Gastrocnemius medialis (tissue), 4 donors: ENCODE measurements at regions not wholly inside any gene's neighbourhood (a gene's known extent, or its start where the extent isn't known, plus 50 kb on each side); places are given as distances from the start of the nearest gene placed in this dataset.

Source experiments
- ATAC-seq, 2 donors: fragments of 150-250 bp; one replicate each; pipeline ENCODE4 v1.9.1; 2016
- DNase-seq, 2 donors: peaks; one replicate each; pipeline ENCODE4 v3.0.0-alpha.2; 2019
- H3K27ac ChIP-seq, 4 donors: fragments of 200-600 bp; sonication (generic); 1 replicate in 1 of 4; 2 replicates in 3 of 4; pipeline ENCODE4 v1.5.1; 2016 to 2018; ENCODE audit warnings: mild to moderate bottlenecking in 2 of 4, moderate library complexity in 1 of 4
- H3K27me3 ChIP-seq, 3 donors: fragments of 200-600 bp; sonication (generic) in 2 of 3; 1 replicate in 1 of 3; 2 replicates in 2 of 3; pipeline versions ENCODE4 v1.5.1 to v1.6.0; 2016 to 2019; ENCODE audit warnings: mild to moderate bottlenecking in 1 of 3, moderate library complexity in 1 of 3
- H3K36me3 ChIP-seq, 2 donors: fragments of 200-600 bp; sonication (generic) in 1 of 2; one replicate each; pipeline ENCODE4 v1.5.1; 2017 to 2018
- H3K4me1 ChIP-seq, 2 donors: fragments of 200-600 bp; sonication (generic) in 1 of 2; one replicate each; pipeline ENCODE4 v1.5.1; 2016 to 2017; ENCODE audit warnings: mild to moderate bottlenecking in 2 of 2
- H3K4me3 ChIP-seq, 4 donors: fragments of 200-600 bp; sonication (generic) in 3 of 4; 1 replicate in 1 of 4; 2 replicates in 3 of 4; pipeline ENCODE4 v1.5.1; 2016 to 2019; ENCODE audit warnings: mild to moderate bottlenecking in 2 of 4
- H3K9me3 ChIP-seq, 3 donors: fragments of 200-600 bp; sonication (generic) in 2 of 3; 1 replicate in 1 of 3; 2 replicates in 2 of 3; pipeline ENCODE4 v1.5.1; 2016 to 2019
- POLR2A ChIP-seq, 2 donors: fragments of 450-650 bp; IDR thresholded peaks; one replicate each; pipeline ENCODE4 v1.6.1; 2017; ENCODE audit warnings: antibody characterized with exemption in 2 of 2, mild to moderate bottlenecking in 2 of 2, moderate library complexity in 2 of 2
- in situ Hi-C, 4 donors: fragments of 200-750 bp; cut with MboI; loops; one replicate each; pipeline versions ENCODE4 v1.15.0 to v1.8.0; 2017; ENCODE audit warnings: low sequenced_read_pairs in 4 of 4
- intact Hi-C: fragments of 100-400 bp; cut with DNase I; formaldehyde crosslinking; loops from one replicate; pipeline ENCODE4 v1.15.1; 2023; ENCODE audit warnings: low total_unique reads
- TF ChIP-seq, protein P1 (sequence below), 5 experiments: fragments of 450-650 bp in 3 of 5; fragments of 200-600 bp in 2 of 5; sonication (generic) in 2 of 5; IDR thresholded peaks in 4 of 5; conservative IDR thresholded peaks in 1 of 5; 1 replicate in 4 of 5; 2 replicates in 1 of 5; pipeline ENCODE4 v1.5.1; 2016 to 2019; ENCODE audit warnings: antibody characterized with exemption in 5 of 5, mild to moderate bottlenecking in 3 of 5, moderate library complexity in 3 of 5

DNA sequence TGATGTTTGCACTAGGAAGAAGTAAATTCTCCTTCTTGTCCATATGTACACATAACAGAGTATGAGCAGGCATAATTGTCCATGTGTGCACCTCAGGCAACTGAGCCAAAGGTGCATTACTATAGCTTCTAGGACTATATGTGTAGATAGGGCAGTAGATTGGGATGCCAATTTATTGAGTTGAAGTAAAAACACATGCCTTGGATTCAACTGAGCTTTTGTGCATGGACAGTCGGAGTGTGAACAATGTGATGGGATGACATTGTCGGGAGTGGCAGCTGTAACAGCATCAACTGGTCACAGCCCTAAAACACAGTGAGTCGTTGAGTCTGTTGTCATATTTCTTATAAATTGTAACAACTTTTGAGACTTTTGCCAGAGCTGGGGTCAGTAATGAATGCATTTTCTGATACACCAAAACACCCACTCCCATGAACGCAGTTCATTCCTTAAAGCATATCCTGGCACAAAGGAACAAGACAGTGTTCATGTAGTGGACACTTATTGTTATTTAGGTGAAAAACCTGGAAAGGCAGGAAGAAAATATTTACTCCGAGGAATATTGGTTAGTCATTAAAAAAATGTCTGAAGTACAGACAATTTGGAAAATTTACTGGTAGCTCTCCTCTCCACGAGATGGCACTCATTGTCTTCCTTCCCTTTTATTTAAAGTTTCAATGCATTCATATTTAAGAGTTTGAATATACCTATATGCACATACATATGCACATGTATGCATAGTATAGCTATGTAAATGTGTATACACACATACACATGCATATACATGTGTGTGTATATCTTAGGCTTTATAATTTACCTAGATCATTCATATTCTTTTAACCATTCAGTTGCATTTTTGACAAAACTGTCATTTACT is 302.0 kb upstream of the STXBP5 start:
- intact Hi-C loops (no loop called here), in situ Hi-C loops (no loop called here)
- TF ChIP-seq POLR2A (IDR thresholded peaks at IDR 0.05), result no peak
- TF ChIP-seq, protein P1, sequence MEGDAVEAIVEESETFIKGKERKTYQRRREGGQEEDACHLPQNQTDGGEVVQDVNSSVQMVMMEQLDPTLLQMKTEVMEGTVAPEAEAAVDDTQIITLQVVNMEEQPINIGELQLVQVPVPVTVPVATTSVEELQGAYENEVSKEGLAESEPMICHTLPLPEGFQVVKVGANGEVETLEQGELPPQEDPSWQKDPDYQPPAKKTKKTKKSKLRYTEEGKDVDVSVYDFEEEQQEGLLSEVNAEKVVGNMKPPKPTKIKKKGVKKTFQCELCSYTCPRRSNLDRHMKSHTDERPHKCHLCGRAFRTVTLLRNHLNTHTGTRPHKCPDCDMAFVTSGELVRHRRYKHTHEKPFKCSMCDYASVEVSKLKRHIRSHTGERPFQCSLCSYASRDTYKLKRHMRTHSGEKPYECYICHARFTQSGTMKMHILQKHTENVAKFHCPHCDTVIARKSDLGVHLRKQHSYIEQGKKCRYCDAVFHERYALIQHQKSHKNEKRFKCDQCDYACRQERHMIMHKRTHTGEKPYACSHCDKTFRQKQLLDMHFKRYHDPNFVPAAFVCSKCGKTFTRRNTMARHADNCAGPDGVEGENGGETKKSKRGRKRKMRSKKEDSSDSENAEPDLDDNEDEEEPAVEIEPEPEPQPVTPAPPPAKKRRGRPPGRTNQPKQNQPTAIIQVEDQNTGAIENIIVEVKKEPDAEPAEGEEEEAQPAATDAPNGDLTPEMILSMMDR (IDR thresholded peaks at IDR 0.05 in 4 of 5, conservative IDR thresholded peaks at IDR 0.05 in 1 of 5), result no peak
- H3K27ac ChIP-seq, result no peak overlapping the region
- ATAC-seq (no peak), DNase-seq (no peak)
- no peaks in the 10 kb centered on the region for H3K9me3 ChIP-seq
- H3K36me3 ChIP-seq, result no peaks in the 10 kb centered on the region
- no peaks in the 10 kb centered on the region for H3K4me1 ChIP-seq
- no peaks in the 10 kb centered on the region for H3K27me3 ChIP-seq
- H3K4me3 ChIP-seq, result no peak overlapping the region

DNA sequence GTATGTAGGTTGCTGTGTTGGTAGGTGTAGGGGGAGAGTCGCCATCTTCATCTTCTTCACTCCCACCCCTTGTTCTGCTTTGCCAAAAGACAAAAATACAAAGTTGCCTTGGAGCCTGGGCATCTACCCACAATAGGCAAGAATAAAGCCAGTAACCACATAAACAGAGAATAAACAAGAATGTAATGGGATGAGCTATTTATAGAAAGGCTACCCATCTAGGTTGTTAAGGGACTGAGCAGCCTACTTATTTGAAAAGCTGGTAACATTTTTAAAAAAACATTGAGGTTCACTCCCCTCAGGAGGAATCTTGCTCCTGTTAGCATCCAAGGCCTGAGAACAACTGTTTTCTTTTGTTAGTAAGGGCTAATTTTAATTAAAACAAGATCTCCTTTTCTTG is 301.4 kb upstream of the STXBP5 start:
- H3K27me3 ChIP-seq, result no peaks in the 10 kb centered on the region
- ATAC-seq (no peak), DNase-seq (no peak)
- no peaks in the 10 kb centered on the region for H3K36me3 ChIP-seq
- no peak overlapping the region for H3K27ac ChIP-seq
- intact Hi-C loops (no loop called here), in situ Hi-C loops (no loop called here)
- no peaks in the 10 kb centered on the region for H3K4me1 ChIP-seq
- no peaks in the 10 kb centered on the region for H3K9me3 ChIP-seq
- no peak overlapping the region for H3K4me3 ChIP-seq
- TF ChIP-seq, protein P1 (IDR thresholded peaks at IDR 0.05 in 4 of 5, conservative IDR thresholded peaks at IDR 0.05 in 1 of 5), result no peak
- no peak for TF ChIP-seq POLR2A (IDR thresholded peaks at IDR 0.05)

DNA sequence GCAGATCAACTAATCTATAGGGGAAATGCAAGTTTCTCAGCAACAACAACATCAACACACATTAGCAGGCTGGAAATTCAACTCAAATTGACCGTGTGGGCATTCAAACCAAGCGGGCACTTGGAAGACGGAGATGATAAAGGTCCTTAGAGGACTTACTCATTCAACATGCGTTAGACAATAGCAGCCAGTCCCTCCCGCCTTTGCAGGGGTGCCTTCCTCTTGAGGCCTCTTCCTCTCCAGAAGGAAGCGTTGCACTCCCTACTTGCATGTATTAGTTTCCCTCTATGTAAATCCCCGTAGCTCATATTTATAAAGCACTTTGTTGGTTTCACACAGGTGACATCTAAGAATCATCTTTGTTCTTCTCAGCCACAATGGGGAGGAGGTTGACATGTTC is 300.8 kb upstream of the STXBP5 start:
- no peaks in the 10 kb centered on the region for H3K4me1 ChIP-seq
- ATAC-seq, result no peak
- TF ChIP-seq POLR2A (IDR thresholded peaks at IDR 0.05), result no peak
- TF ChIP-seq, protein P1 (IDR thresholded peaks at IDR 0.05 in 4 of 5, conservative IDR thresholded peaks at IDR 0.05 in 1 of 5), result no peak
- no peaks in the 10 kb centered on the region for H3K27me3 ChIP-seq
- no peaks in the 10 kb centered on the region for H3K36me3 ChIP-seq
- no peaks in the 10 kb centered on the region for H3K9me3 ChIP-seq
- no peak overlapping the region for H3K27ac ChIP-seq
- in situ Hi-C loops, result no loop called here
- DNase-seq, result no peak
- intact Hi-C loops, result no loop called here
- no peak overlapping the region for H3K4me3 ChIP-seq

DNA sequence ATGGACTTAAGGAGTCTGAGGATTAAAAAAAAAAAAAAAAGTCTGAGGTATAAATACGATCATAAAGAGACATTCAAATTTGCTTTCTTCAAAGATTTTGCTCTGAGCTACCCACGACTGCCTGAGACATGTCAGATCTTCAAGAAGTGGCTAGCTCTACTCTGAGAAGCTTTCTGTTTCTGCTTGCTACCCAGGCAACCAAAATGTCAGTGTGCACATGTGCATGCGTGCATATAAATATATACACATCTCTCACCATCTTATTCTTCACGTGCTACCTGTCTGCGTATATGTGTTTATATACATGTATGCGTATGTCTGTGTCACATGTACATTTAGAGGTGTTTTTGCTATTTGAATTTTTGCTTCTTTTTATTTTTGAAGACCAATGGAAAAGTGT is 299.6 kb upstream of the STXBP5 start:
- TF ChIP-seq, protein P1 (IDR thresholded peaks at IDR 0.05 in 4 of 5, conservative IDR thresholded peaks at IDR 0.05 in 1 of 5), result no peak
- TF ChIP-seq POLR2A (IDR thresholded peaks at IDR 0.05), result no peak
- intact Hi-C loops (no loop called here), in situ Hi-C loops (no loop called here)
- Histone ChIP-seq H3K4me1 (no peaks in the 10 kb centered on the region), H3K9me3 (no peaks in the 10 kb centered on the region), H3K27me3 (no peaks in the 10 kb centered on the region), H3K27ac (no peak overlapping the region), H3K36me3 (no peaks in the 10 kb centered on the region), H3K4me3 (no peak overlapping the region)
- no peak for DNase-seq
- ATAC-seq, result no peak
